Stimulated activated CD8-positive, alpha-beta memory T cell treated with anti-CD3 and anti-CD28 coated beads, Interleukin-15, amount 100 ng/mL, for 48 hours (primary cell): ENCODE measurements at regions not wholly inside any gene's neighbourhood (a gene's known extent, or its start where the extent isn't known, plus 50 kb on each side); places are given as distances from the start of the nearest gene placed in this dataset.

Source experiments
- DNase-seq, 2 donors: peaks; one replicate each; pipeline ENCODE4 v3.0.0-alpha.2; 2020; ENCODE audit warnings: low read depth in 2 of 2

DNA sequence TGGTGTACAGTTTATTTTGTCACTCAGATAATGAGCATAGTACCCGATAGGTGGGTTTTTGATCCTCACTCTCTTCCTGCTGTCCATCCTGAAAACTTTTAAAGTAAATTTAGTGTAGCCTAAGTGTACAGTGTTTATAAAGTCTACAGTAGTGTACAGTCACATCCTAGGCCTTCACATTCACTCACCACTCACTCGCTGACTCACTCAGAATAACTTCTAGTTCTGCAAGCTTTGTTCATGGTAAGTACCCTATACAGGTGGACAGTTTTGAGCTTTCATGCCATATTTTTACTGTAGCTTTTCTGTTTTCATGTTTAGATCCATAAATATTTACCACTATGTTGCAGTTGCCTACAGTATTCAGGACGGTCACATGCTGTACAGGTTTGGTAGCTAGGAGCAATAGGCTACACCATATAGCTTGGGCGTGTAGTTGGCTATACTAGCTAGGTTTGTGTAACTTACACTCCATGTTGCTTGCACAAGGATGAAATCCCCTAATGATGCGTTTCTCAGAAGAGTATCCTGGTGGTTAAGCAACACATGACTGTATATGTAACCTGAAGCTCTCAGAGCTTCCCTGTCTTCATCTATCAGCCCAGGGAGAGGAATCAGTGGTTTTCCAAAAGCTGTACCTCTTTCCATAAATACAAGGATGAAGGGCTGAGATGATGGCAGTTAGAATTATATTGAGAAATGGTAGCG lies 87.6 kb upstream of the SLC25A26 start:
- DNase-seq, result no peak

DNA sequence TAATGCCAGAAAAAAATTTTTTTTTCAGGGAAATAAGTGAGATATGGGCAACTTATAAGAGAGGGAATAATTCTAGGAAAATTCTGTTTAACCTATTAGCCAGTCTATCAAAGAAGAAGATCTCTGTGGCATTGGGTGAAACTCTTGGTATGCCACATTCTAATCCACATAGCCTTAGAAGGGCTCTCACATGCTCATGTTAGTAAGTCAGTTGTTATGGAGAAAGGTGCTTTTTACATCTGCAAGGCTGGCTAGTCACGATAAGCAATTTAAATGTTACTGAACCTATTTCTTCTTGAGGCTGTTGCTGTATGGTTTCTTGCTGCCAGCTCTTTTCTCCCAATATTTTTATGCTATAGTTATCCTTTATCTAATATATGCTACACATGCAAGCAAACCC lies 89.9 kb upstream of the MAGI1 start:
- DNase-seq, result no peak

DNA sequence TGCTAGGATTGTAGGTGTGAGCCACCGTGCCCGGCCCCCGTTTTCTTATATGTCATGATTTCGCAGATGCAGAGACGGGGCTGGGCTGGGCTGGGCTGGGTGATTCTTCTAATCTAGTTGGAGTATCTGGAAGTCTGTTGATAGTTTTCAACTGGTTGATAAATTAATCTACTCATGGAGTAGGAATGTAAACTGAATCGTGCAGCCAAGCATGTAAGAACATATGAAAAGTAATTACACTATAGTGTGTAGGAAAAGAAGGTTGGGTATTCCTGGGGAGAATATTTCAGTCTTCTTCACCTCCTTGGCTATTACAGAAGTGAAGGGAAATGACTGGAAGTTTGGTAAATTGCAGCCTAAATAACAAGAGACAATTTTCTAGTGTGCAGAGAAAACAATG lies 82.6 kb upstream of the MAGI1 start:
- no peak for DNase-seq

DNA sequence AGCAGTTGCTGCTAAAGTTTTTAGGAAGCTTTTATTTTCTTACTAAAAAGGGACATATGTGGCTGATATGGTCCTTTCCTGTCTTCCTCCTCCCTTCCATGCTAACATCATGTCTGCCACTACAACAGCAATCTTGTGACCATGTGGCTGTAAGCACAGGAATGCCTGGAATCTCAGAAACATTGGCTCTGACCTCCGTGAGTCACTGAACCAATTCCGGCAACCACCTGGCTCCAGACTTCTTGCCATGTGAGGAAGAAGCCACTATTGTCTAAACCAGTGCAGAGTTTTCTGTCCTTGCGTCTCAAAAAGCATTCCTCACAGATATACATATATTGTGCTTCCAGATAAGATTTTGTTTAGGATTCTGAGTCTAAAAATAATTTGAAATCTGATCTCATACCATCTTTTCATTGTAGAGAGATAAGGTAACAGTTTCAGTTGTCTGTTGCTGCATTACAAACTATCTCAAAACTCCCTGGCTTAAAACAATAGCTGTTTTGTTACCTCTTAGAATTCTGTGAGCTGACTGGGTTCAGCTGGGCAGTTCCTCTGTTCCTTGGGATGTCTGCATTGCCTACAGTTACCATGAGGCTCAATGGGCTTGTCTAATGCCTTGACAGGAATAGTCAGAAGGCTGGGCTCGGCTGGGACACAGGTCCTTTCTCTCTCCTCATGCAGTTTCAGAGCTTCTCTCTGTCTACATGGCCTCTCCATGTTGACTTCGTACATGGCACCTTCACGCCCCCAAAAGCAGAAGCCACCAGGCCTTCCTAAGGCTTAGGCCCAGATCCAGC lies 77.3 kb upstream of the MAGI1 start:
- no peak for DNase-seq

DNA sequence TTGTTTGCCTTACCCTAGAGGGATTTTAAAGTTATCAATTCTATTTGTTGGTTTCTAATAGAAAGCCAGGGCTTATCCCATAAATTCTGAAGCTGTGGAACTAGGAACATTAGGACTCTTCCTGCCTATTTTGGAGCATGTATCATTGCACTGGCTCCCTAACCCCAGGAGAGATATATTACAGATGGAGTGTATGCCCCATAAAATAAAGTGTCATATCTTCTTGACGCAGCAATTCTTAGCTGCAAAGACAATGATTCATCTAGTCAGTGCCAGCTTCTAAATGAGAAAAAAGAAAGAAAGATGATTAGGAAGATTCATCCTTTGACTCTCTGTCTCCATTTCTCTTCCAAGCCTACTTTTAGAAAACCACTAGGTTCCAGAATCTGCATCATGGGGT lies 74.8 kb upstream of the MAGI1 start:
- no peak for DNase-seq

DNA sequence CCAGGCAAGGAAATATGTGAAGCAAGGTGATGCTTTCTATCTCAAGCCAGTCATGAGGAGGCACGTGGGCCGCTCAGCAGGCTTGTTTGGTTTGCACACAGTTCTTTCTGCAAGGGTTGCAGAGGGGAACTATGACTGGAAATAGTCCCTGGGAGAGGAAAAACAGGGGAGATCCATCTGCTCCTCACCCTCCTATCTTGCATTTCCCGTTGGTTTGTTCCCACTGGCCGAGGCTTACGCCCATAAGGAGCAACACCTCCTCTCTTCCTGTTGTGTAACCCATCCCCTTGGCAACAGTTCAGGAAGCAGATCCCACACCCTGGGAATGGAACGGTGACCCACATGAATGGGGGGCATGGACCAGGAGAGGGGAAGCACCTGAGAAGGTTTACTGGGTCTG lies 72.1 kb upstream of the MAGI1 start:
- DNase-seq, result no peak

DNA sequence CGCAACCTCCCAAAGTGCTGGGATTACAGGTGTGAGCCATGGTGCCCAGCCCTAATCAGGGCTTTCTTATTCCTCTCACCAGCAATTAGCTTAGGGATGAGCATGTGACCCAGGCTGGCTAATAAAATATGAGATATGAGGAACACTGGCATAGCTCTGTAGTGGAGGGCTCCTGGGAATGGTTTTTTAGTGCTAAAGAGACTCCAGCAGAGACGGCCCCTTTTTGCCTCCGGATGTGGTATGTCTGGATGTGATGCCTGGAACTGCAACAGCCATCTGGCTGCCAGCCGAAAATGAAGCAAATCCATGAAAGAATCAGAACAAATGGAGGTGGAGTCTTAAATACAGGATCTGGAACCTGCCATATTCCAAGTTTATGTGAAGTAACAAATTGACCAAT lies 69.1 kb upstream of the MAGI1 start:
- DNase-seq, result no peak

DNA sequence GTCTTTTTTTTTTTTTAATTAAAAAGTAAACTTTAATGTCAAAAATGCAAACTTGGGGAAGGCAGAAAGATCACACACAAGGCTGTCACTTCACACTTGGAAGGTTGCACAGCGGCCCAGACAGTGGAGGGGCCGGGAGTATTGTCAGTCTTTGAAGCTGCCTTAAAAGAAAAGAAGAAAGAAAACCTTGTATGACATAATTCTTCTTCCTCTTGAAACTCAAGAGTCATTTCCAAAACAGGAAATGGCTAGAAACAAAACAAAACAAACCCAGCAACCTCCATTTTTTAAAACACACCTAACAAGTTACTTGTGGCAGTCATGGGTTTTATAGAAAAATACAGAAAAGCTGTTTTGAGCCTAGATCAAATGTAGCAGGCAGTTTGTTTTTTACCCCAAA lies 68.1 kb upstream of the MAGI1 start:
- no peak for DNase-seq

DNA sequence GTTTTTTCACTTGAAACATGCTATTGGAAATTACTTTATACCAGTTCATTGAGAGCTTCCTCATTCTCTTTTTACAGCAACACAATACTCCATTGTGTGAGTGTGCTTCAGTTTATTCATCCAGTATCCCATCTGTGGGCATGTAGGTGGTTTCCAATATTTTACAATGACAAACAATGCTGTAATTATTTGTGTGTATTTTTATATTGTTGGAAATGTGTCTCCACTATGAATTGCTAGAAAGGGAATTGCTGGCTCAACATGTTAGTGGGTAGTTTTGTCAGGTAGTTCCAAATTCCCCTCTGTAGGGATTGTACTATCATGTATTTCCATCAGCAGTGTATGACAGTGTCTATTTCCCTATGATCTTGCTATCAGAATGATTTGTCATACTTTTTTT lies 65.8 kb upstream of the MAGI1 start:
- DNase-seq, result no peak

DNA sequence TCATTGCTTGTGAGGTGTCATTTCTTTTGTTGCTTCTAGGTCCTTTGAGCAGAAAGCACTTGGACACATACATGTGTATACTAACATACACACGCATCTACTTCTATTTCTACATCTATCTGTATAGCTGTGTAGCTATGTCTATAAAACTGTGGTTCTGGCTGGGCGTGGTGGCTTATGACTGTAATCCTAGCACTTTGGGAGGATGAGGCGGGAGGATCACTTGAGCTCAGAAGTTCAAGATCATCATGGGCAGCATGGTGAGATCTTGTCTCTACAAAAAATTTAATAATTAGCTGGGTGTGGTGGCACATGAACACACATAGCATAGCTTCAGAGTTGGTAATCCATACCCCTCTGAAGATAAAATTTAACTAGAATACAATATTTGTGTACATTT lies 65.0 kb upstream of the MAGI1 start:
- no peak for DNase-seq

DNA sequence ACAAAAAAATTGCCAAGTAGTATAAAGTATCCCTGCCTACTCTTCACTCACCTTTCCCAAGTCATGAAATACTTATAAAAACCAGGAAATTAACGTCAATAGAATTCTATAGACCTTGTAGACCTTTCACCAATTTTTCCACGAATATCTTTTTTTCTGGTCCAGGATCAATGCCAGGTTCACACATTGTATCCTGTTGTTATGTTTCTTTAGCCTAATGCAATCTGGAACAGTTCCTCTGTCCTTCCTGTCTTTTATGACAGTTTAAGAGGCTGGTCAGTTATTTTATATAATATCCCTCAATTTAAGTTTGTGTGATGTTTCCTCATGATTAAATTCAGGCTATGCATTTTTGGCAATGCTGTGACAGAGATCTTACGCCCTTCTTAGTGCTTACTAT lies 63.2 kb upstream of the MAGI1 start:
- no peak for DNase-seq

DNA sequence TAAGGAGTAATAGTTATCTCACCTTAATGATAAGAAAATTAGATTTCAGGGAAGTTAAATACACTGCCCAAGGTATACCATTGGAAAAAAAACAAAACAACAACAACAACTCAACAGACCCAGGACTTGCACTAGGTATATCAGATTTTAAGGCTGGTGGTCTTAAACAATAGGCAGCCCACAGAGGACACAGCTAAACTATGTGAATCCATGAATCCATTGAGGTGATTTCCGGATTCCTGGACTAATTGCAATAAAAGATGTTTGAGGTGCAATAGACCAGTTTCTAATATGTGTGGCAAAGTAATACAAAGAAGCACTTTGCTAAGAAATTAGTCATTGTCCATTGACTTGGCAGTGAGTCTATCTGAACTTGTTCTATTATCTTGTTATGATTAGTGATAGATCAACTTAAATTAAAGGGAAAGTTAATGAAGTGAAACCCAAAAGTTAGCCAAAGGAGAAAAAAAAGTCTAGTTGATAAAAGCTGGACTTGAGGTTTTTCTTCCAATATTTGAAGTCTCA lies 60.9 kb upstream of the MAGI1 start:
- DNase-seq, result no peak

DNA sequence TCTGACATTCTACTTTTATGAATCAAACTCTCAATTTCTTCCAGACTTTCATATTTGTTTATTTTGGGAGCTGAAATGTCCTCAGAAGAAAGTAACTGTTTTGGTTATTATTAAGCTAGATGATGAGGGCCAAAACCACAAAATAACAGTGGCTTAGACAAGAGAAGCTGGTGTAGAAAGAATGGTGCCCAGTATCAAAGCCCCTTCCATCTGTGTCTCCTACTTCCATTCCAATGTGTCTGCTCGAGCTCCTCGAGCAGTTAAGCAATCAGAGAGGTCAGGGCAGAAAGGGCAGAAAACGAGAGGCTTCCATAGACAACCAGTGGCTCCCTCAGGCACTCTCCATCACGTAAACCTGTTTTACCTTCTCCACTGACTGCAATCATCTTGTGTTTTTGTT lies 59.7 kb upstream of the MAGI1 start:
- DNase-seq, result no peak

DNA sequence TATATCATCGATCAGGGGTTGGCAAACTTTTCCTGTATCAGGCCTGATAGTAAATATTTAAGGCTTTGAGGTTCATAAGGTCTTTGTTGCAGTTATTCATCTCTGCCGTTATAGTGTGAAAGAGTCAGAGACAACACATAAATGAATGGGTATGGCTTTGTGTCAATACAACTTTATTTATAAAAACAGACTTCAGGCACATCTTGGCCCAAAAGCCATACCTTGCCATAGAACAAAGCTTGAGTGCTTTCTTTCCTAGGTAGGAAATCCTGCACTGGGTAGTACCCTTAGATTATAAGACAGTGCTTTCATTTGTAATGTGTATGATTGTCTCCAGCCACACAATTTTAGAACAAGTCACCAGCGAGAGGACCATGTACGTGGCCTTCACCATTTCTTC lies 58.9 kb upstream of the MAGI1 start:
- no peak for DNase-seq

DNA sequence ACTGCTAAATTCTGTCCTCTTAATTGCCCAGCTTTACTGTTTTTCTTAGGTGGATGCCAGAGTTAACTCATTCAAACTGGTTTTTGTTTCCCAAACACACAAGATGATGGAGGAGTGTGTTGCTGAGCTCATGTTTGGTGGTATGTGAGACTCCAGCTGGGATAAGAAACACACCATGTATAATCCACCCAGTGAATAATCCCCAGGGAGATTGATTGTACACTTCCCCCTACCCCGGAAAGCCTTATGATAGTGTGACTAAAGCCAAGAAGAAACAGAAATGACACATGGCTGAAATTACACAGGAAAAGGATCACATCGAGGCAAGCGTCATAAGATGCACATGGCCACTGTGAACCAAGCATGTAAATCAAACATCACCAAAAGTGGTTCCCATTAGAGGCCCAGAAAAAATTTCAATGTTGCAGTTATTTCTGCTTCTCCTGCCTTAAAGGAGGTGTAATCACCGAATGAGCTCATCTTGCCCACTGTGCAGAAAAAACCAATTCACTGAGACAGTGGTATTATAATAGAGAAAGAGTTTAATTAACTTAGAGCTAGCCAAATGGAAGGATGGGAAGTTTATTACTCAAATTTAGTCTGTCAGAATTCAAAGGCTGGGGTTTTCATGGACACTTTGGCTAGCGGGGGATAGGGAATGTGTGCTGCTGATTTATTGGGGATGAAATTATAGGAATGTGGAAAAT lies 56.7 kb upstream of the MAGI1 start:
- no peak for DNase-seq

DNA sequence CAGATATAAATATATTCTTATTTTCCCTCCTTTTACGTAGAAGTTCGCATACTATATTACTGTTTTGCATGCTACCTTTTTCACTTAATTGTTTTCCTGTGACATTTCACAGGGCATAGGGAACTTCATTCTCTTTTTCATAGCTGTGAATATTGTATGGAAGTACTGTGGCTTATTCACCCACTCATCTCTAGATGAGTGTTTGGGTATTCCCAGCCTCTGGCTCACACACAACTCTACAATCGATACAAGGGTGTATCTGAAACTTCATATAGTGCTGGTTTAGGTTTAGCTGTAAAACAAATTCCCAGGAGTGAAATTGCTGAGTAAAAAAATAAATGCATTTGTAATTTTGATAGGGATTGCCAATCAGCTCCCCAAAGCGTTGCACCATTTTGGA lies 55.3 kb upstream of the MAGI1 start:
- DNase-seq, result no peak

DNA sequence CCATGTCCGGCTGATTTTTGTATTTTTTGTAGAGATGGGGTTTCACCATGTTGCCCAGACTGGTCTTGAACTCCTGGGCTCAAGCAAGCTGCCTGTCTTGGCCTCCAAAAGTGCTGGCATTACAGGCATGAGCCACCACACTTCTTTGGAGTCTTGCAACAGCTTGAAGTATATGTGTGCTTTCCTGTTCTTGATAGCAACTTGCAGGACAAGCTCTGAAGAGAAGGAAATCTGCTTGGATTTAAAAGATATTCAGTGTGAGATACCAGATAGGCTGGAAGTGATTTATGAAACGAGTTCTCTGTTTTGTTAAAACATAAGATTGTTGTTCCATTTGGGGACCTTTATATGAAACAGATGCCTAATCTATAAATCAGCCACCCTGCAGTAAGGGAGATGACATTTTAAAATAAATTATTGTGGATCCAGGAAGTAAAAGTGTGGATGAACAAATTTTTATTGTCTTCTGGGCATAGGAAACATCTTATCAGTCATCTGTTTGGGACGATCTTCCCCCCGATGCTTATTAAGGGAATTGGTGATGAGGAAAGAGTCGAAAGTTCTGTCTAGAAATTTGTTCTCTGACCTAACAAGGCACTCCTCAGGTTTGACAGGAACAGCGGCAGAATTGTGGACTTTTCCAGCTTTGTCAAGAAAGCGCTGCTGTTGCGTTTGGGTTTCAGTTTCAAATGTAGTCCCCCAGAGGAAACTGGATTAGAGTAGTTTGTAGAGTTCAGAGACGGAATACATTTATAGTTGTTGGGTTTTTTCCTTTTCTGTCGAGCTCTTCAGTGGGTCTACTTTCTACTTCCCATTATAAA lies 53.7 kb upstream of the MAGI1 start:
- no peak for DNase-seq
